ENCODE measurements at regions not wholly inside any gene's neighbourhood (a gene's known extent, or its start where the extent isn't known, plus 50 kb on each side); places are given as distances from the start of the nearest gene placed in this dataset.

GRCh38 chr13:73704587-73704986 lies 429.6 kb downstream of the KLF12 start:
- Histone ChIP-seq H3K27ac (ENCODE audit: low read depth in 1 of 2, low read length in 2 of 2) (no peak overlapping the region), H3K9me3 (replicated peaks in 1 of 2; ENCODE audit: control insufficient read depth in 1 of 2, insufficient read depth in 1 of 2, low read length in 2 of 2) (no peaks in the 10 kb centered on the region), H3K79me2 (ENCODE audit: insufficient read depth, low read length) (no peaks in the 10 kb centered on the region), H4K20me1 (ENCODE audit: insufficient read depth, low read length) (no peaks in the 10 kb centered on the region), H3K4me2 (replicated peaks; ENCODE audit: extremely low read depth, low read length, poor library complexity, severe bottlenecking) (no peak overlapping the region), H3K36me3 (replicated peaks in 1 of 2; ENCODE audit: control insufficient read depth in 1 of 2, insufficient read depth in 2 of 2, low read length in 2 of 2) (no peaks in the 10 kb centered on the region), H3K4me1 (ENCODE audit: control insufficient read depth in 1 of 2, insufficient read depth in 2 of 2, low read length in 2 of 2) (no peaks in the 10 kb centered on the region), H3K4me3 (replicated peaks in 1 of 3; ENCODE audit: low read depth in 2 of 3, low read length in 3 of 3) (no peak overlapping the region), H2AFZ (ENCODE audit: insufficient read depth, low read depth, low read length, poor library complexity, severe bottlenecking) (no peak overlapping the region), H3K27me3 (ENCODE audit: control insufficient read depth in 2 of 2, insufficient read depth in 2 of 2, low read length in 2 of 2) (no peaks in the 10 kb centered on the region), H3K9ac (ENCODE audit: insufficient read depth, low read length, poor library complexity, severe bottlenecking) (no peak overlapping the region)
- no peak for TF ChIP-seq CTCF (IDR thresholded peaks at IDR 0.05)
- Mint-ChIP-seq H3K27ac (no peak overlapping the region), H3K4me3 (no peak overlapping the region), H3K36me3 (no peaks in the 10 kb centered on the region), H3K9me3 (no peaks in the 10 kb centered on the region), H3K4me1 (no peaks in the 10 kb centered on the region), H3K27me3 (ENCODE audit: low read depth in 3 of 3) (peaks cover 0 to 4% (median 0%) of the 10 kb centered on the region in 3 donors)
- DNase-seq = no peak
- intact Hi-C loops (cut with micrococcal nuclease) = loop anchor here in 1 of 2 donors (10.0 kb wide), 1 partner anchor 890 kb away; no protein-coding TSS in a partner anchor
- no CpG with 5 or more reads among the region's 5 CpGs for WGBS (ENCODE audit: insufficient coverage)

- intact Hi-C loops (cut with micrococcal nuclease) = loop anchor here in 1 of 2 donors (10.0 kb wide), 1 partner anchor 889 kb away; no protein-coding TSS in a partner anchor
- no peak for DNase-seq
- H3K4me1 ChIP-seq (ENCODE audit: control insufficient read depth in 1 of 2, insufficient read depth in 2 of 2, low read length in 2 of 2) = no peaks in the 10 kb centered on the region
- WGBS (ENCODE audit: insufficient coverage) = 59% methylated on average over 2 of the region's 4 CpGs
- Mint-ChIP-seq H3K4me3 (no peak overlapping the region), H3K27me3 (ENCODE audit: low read depth in 3 of 3) (peaks cover 0 to 4% (median 0%) of the 10 kb centered on the region in 3 donors), H3K36me3 (no peaks in the 10 kb centered on the region), H3K9me3 (no peaks in the 10 kb centered on the region), H3K27ac (no peak overlapping the region), H3K4me1 (no peaks in the 10 kb centered on the region)
- H2AFZ ChIP-seq (ENCODE audit: insufficient read depth, low read depth, low read length, poor library complexity, severe bottlenecking) = no peak overlapping the region
- no peak for TF ChIP-seq CTCF (IDR thresholded peaks at IDR 0.05)
- H3K9ac ChIP-seq (ENCODE audit: insufficient read depth, low read length, poor library complexity, severe bottlenecking) = no peak overlapping the region
- H3K27ac ChIP-seq (ENCODE audit: low read depth in 1 of 2, low read length in 2 of 2) = no peak overlapping the region
- no peaks in the 10 kb centered on the region for H3K36me3 ChIP-seq (replicated peaks in 1 of 2; ENCODE audit: control insufficient read depth in 1 of 2, insufficient read depth in 2 of 2, low read length in 2 of 2)
- H4K20me1 ChIP-seq (ENCODE audit: insufficient read depth, low read length) = no peaks in the 10 kb centered on the region
- H3K27me3 ChIP-seq (ENCODE audit: control insufficient read depth in 2 of 2, insufficient read depth in 2 of 2, low read length in 2 of 2) = no peaks in the 10 kb centered on the region
- no peak overlapping the region for H3K4me3 ChIP-seq (replicated peaks in 1 of 3; ENCODE audit: low read depth in 2 of 3, low read length in 3 of 3)
- no peak overlapping the region for H3K4me2 ChIP-seq (replicated peaks; ENCODE audit: extremely low read depth, low read length, poor library complexity, severe bottlenecking)
- H3K9me3 ChIP-seq (replicated peaks in 1 of 2; ENCODE audit: control insufficient read depth in 1 of 2, insufficient read depth in 1 of 2, low read length in 2 of 2) = no peaks in the 10 kb centered on the region
- H3K79me2 ChIP-seq (ENCODE audit: insufficient read depth, low read length) = no peaks in the 10 kb centered on the region
Measured at GRCh38 chr13:73703606-73704005, 430.6 kb downstream of the KLF12 start.

Measured in CD14-positive monocyte (primary cell).